HepG2 (cell line): ENCODE measurements at regions not wholly inside any gene's neighbourhood (a gene's known extent, or its start where the extent isn't known, plus 50 kb on each side); places are given as distances from the start of the nearest gene placed in this dataset.

Experiments
- ATAC-seq: fragments of 200-7000 bp; cut with Tn5 transposase; 3 replicates; pipeline ENCODE4 v1.9.1; 2020; ENCODE audit warnings: mild to moderate bottlenecking, moderate library complexity
- BruUV-seq: library from RNA; stranded (reverse); fragments of 400-500 nt; replicated peaks from 2 replicates; lab custom pipeline; 2021; lab: Mats Ljungman, UMichigan
- CTCF ChIA-PET: fragments of 300-600 bp; formaldehyde crosslinking; extraction: SDS; loops from one replicate; lab custom pipeline; 2021; ENCODE audit warnings: low total read pairs, inconsistent platforms, low intra/inter-chr PET ratio; lab: Yijun Ruan, JAX
- POLR2A ChIA-PET: fragments of 350-600 bp; sonication (Branson Sonifier 250); formaldehyde crosslinking; loops from one replicate; lab custom pipeline; 2020; ENCODE audit warnings: antibody characterized with exemption, inconsistent platforms; lab: Yijun Ruan, JAX
- DNase-seq: peaks from one replicate; pipeline ENCODE4 v3.0.0-alpha.2; 2015; ENCODE audit warnings: low spot score
- FAIRE-seq: peaks from 3 replicates; lab custom pipeline; 2011; peaks lifted over from hg19 to GRCh38; lab: Jason Lieb, UNC
- H2AFZ ChIP-seq: one replicate; pipeline ENCODE4 v1.6.1; 2011; ENCODE audit warnings: low read length, inconsistent platforms
- H3K27ac ChIP-seq: fragments of 300-600 bp; 3 replicates; pipeline ENCODE4 v1.8.0; 2011; ENCODE audit warnings: mixed run types, mild to moderate bottlenecking, mixed read lengths, low read length, inconsistent platforms; ENCODE audit not compliant: insufficient read depth; ENCODE audit errors: extremely low read length
- H3K27me3 ChIP-seq, 2 experiments: fragments of 200-600 bp in 1 of 2; 2 replicates in 1 of 2; 3 replicates in 1 of 2; pipeline versions ENCODE4 v1.6.0 to v1.8.0; 2011; ENCODE audit warnings: low read length in 2 of 2, mild to moderate bottlenecking in 2 of 2, moderate library complexity in 2 of 2, inconsistent platforms in 1 of 2; ENCODE audit not compliant: insufficient read depth in 2 of 2, control insufficient read depth in 1 of 2
- H3K36me3 ChIP-seq, 2 experiments: fragments of 200-600 bp in 1 of 2; replicated peaks in 1 of 2; 2 replicates in 1 of 2; 3 replicates in 1 of 2; pipeline versions ENCODE4 v1.5.1 to v1.8.0; 2011; ENCODE audit warnings: low read length in 2 of 2, inconsistent platforms in 1 of 2; ENCODE audit not compliant: insufficient read depth in 2 of 2, control insufficient read depth in 1 of 2
- H3K4me1 ChIP-seq: 2 replicates; pipeline ENCODE4 v1.5.1; 2012; ENCODE audit warnings: low read length, inconsistent platforms; ENCODE audit not compliant: insufficient read depth
- H3K4me2 ChIP-seq: 2 replicates; pipeline ENCODE4 v1.6.0; 2011; ENCODE audit warnings: low read depth, low read length, inconsistent platforms
- H3K4me3 ChIP-seq, 3 experiments: fragments of 200-600 bp in 1 of 3; sonication (generic), shearing (Covaris generic) in 1 of 3; replicated peaks in 1 of 3; 2 replicates each; pipeline ENCODE4 v1.5.1; 2011 to 2016; ENCODE audit warnings: low read length in 3 of 3, inconsistent platforms in 2 of 3, low read depth in 2 of 3, mild to moderate bottlenecking in 2 of 3, control low read depth in 1 of 3, mixed read lengths in 1 of 3; ENCODE audit not compliant: insufficient read depth in 1 of 3
- H3K79me2 ChIP-seq: one replicate; pipeline ENCODE4 v1.6.1; 2011; ENCODE audit warnings: low read length, inconsistent platforms; ENCODE audit not compliant: insufficient read depth
- H3K9ac ChIP-seq: 2 replicates; pipeline ENCODE4 v1.6.0; 2011; ENCODE audit warnings: mild to moderate bottlenecking, low read depth, low read length, inconsistent platforms; ENCODE audit not compliant: insufficient read depth
- H3K9me3 ChIP-seq: 2 replicates; pipeline ENCODE4 v1.5.1; 2012; ENCODE audit warnings: mild to moderate bottlenecking, low read length
- H4K20me1 ChIP-seq: 2 replicates; pipeline ENCODE4 v1.6.0; 2011; ENCODE audit warnings: inconsistent platforms, mild to moderate bottlenecking, low read length, moderate library complexity; ENCODE audit not compliant: insufficient read depth
- HMG20B ChIP-seq: conservative IDR thresholded peaks from 2 replicates; pipeline ENCODE4 v1.6.1; 2016; ENCODE audit warnings: missing genetic modification reagents, missing compliant biosample characterization
- REL ChIP-seq: sonication (generic); formaldehyde crosslinking; conservative IDR thresholded peaks from 2 replicates; pipeline ENCODE4 v1.8.0; 2022; ENCODE audit warnings: mild to moderate bottlenecking, missing genetic modification reagents, moderate library complexity
- SMC3 ChIP-seq: IDR thresholded peaks from 2 replicates; pipeline ENCODE4 v1.6.1; 2011; ENCODE audit warnings: low read length, improper control_type of control experiment
- SOX6 ChIP-seq, 2 experiments: fragments of 450-650 bp in 1 of 2; sonication (generic) in 1 of 2; formaldehyde crosslinking in 1 of 2; IDR thresholded peaks; 2 replicates each; pipeline versions ENCODE4 v1.4.0 to v1.6.1; 2017 to 2020; ENCODE audit warnings: antibody characterized with exemption in 1 of 2, mild to moderate bottlenecking in 1 of 2, missing genetic modification reagents in 1 of 2
- ZNF318 ChIP-seq: sonication (generic); formaldehyde crosslinking; IDR thresholded peaks from 2 replicates; pipeline ENCODE4 v1.4.0; 2020; ENCODE audit warnings: mild to moderate bottlenecking, missing genetic modification reagents
- ZNF367 ChIP-seq: sonication (generic); formaldehyde crosslinking; IDR thresholded peaks from 2 replicates; pipeline ENCODE4 v1.4.0; 2020; ENCODE audit warnings: missing genetic modification reagents, borderline replicate concordance
- ZNF563 ChIP-seq: sonication (generic); formaldehyde crosslinking; IDR thresholded peaks from 2 replicates; pipeline ENCODE4 v1.8.0; 2022; ENCODE audit warnings: mild to moderate bottlenecking, moderate library complexity, missing genetic modification reagents
- ZNF660 ChIP-seq: sonication (generic); formaldehyde crosslinking; IDR thresholded peaks from 2 replicates; pipeline ENCODE4 v1.5.1; 2020; ENCODE audit warnings: mild to moderate bottlenecking, low read depth, missing genetic modification reagents, borderline replicate concordance
- WGBS: methylation state at CpG from one replicate; pipeline ENCODE4 v1.1.6; 2017; ENCODE audit warnings: low lambda C conversion rate; 5-methylcytosine and 5-hydroxymethylcytosine counted together
- in situ Hi-C: cut with HindIII; loops from 2 replicates; pipeline ENCODE4 v1.10.0; 2017; ENCODE audit warnings: low pct_unique_long_range_greater_than_20kb; ENCODE audit not compliant: extremely low pct_ligation_motif_present
- intact Hi-C: fragments of 100-400 bp; cut with micrococcal nuclease; formaldehyde crosslinking; loops from one replicate; pipeline ENCODE4 v1.10.0; 2022; ENCODE audit not compliant: unreplicated experiment
- TF ChIP-seq, protein P1 (sequence below): IDR thresholded peaks from 2 replicates; pipeline ENCODE4 v1.6.1; 2018; ENCODE audit warnings: missing genetic modification reagents, mild to moderate bottlenecking, missing compliant biosample characterization
- TF ChIP-seq, protein P2 (sequence below): sonication (generic); IDR thresholded peaks from 2 replicates; pipeline ENCODE4 v1.6.1; 2016; ENCODE audit warnings: low read depth, borderline replicate concordance

DNA sequence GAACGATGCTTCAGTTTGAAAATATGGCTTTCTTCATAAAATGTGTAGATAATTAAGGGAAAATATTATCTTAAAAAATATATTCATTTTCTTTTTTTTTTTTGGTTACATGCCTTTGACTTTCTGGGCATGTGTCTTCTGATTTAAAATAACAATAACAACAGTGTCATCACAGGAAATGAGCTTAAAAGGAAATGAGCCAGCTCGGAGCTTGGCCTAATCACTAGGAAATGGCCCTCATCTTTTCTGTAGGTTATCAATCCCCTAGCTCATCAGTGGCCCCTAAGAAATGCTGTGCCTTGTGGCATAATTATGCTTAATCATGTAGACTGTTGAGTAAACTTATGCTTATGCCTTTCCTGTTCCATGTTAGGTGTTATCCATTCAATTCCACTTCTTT is 141.8 kb upstream of the FHL2 start (continued):
- TF ChIP-seq ZNF318 (CRISPR knock-in tag): no peak
- TF ChIP-seq, all 625 proteins: peak for 0

DNA sequence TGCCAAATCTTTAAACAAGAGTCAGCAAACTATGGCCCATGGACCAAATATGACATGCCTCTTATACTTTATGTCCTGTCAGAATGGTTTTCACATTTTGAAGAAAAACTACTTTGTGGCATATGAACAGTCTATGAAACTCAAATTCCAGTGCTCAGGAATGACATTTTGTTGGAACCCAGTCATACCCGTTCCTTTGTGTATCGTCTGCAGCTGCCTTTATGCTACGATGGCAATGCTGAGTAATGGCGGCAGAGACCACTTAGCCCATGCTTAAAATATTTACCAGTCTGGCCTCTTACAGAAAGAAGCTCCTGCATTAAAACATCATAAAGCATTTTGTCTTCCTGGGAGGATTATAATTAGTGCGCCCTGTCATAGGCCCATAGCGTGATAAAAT is 140.5 kb upstream of the FHL2 start:
- Histone ChIP-seq H3K27ac (no peak overlapping the region), H4K20me1 (no peaks in the 10 kb centered on the region), H3K36me3 (no peaks in the 10 kb centered on the region), H3K79me2 (no peaks in the 10 kb centered on the region), H2AFZ (no peak overlapping the region), H3K4me2 (no peak overlapping the region), H3K4me1 (no peaks in the 10 kb centered on the region), H3K4me3 (no peak overlapping the region), H3K9me3 (no peaks in the 10 kb centered on the region), H3K9ac (no peak overlapping the region), H3K27me3 (peaks cover 5 to 43% of the 10 kb centered on the region in 2 experiments; a peak in 3 of 5 replicates)
- POLR2A ChIA-PET: no interaction called here
- intact Hi-C loops (no loop called here), in situ Hi-C loops (no loop called here)
- DNase-seq (no peak), FAIRE-seq (no peak), ATAC-seq (no peak)
- WGBS: 40% methylated on average over 6 of the region's 6 CpGs
- CTCF ChIA-PET: no interaction called here
- no TSS peak for BruUV-seq
- TF ChIP-seq ZNF563 (CRISPR knock-in tag) (no peak), SMC3 (no peak), SOX6 (IDR thresholded peaks at IDR 0.05) (no peak), SOX6 (CRISPR knock-in tag; IDR thresholded peaks at IDR 0.05) (no peak), ZNF367 (no peak), REL (no peak), HMG20B (no peak), ZNF660 (CRISPR knock-in tag) (no peak)
- TF ChIP-seq, protein P1, sequence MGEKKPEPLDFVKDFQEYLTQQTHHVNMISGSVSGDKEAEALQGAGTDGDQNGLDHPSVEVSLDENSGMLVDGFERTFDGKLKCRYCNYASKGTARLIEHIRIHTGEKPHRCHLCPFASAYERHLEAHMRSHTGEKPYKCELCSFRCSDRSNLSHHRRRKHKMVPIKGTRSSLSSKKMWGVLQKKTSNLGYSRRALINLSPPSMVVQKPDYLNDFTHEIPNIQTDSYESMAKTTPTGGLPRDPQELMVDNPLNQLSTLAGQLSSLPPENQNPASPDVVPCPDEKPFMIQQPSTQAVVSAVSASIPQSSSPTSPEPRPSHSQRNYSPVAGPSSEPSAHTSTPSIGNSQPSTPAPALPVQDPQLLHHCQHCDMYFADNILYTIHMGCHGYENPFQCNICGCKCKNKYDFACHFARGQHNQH (CRISPR knock-in tag): no peak
- TF ChIP-seq, protein P2, sequence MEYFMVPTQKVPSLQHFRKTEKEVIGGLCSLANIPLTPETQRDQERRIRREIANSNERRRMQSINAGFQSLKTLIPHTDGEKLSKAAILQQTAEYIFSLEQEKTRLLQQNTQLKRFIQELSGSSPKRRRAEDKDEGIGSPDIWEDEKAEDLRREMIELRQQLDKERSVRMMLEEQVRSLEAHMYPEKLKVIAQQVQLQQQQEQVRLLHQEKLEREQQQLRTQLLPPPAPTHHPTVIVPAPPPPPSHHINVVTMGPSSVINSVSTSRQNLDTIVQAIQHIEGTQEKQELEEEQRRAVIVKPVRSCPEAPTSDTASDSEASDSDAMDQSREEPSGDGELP: no peak
